ENCODE measurements at regions not wholly inside any gene's neighbourhood (a gene's known extent, or its start where the extent isn't known, plus 50 kb on each side); places are given as distances from the start of the nearest gene placed in this dataset.

DNA sequence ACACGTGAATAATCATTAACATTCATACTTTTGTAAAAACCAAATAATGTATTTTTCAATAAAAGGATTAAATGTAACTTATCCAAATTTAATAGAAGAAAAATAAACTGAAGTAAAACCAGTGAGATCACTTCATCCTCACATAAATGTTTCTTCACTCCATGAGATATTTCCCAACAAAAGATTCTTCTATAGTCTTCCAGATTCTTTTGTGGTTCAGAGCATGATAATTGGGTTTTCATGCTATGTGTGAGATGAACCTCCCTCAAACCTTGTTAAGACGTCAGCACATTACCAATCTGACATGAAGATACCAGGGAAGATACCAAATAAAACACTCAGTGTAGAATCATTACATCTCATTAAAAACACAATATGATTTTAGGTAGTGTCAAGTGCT, 62.9 kb upstream of the OXGR1 start:
- DNase-seq (ENCODE audit: low spot score) (no peak), FAIRE-seq (no peak)

DNA sequence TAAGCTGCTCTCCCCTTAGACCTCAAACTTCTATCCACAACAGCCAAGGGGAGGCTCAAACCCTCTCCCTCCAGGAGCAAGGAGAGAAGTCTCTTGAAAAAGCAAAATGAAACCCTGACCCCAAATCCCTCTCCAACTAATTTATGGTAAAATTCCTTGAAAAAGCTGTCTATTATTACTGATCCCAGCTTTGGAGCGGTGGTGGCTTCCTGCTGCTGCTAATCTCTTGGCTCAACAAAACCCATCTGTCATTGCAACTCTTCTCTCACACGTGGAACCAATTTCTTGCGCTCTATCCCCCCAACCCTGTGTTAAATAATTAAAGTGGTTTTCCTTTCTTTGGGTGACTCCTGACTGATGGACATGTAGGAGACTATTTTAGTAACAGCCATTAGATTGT, 64.1 kb upstream of the OXGR1 start:
- no peak for DNase-seq (ENCODE audit: low spot score)
- no peak for FAIRE-seq

DNA sequence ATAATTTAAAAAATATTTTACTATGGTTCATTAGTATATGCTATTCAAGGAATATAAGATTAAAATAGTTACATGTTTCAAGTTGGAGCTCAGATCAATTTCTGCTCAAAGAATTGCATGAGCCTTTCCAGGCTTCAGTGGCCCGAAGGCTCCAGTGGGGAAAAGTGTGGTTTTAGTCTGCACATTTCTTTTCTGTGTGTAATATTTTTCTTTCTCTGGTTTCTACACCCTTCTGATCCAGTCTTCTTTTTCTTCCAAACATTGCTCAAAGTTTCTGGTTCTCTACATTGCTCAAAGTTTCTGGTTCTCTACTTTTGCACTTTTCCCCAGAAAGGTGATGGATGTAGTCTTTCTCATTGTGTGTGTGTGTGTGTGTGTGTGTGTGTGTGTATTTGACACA, 64.7 kb upstream of the OXGR1 start:
- DNase-seq (ENCODE audit: low spot score), result no peak

DNA sequence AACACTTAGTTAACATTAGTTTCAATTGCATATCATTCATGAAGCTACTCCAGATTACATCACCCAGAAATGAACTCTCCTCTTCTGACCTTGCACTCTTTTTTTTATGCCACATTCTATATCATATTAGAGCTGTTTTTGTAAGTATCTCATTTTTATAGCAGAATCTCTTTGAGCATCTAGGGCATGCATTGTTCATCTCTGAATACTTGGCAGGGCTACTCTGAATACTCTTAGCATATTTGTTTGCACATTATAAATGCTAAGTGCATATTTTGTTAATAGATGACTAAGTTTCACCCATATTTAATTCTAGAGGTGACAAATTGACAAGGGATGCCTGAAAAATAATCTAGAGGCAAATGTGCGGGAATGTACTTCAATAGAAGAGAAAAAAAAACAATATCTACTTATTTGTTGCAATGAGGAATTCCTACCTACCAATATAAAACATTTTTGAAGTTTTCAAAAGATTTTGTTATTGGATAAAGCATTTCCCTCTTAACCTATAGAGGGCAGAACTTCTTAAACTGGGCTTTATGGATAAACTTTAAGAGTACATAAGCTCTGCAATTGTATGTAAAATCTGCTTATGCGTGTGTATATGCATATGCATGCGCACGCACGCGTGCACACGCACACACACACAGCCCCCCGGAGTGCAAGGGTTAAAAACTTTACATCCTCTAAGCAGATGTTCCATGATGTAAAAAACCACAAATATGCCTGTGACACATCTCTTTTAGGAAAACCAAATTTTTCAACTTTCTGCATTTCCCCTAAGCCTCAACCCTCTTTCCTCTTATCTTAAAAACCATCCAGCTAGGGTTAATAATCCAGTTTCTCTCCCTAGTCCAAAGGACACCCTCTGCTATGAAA, 73.0 kb upstream of the OXGR1 start:
- FAIRE-seq (no peak), DNase-seq (ENCODE audit: low spot score) (peak; percentile 7)

More for the DNA sequence above, 64.7 kb upstream of the OXGR1 start:
- FAIRE-seq, result no peak

DNA sequence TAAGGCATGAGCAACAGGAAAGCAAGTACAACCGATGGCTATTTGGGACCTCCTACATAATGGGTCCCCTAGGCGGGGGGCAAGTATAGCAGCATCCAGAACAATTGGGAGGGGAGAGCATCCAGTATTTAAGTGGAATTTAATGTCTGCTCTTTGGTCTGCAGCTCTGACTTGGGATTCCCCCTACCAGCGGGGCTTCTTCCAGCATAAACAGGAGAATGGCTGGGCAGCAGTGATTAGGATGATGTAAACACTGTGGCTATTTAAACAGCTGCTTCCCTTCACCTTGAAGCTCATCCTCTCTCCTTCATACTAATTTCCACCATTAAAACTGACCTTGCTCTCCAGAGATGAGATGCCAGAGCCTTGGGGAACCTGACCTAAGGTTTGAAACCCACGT, 73.9 kb upstream of the OXGR1 start:
- FAIRE-seq (no peak), DNase-seq (ENCODE audit: low spot score) (no peak)

DNA sequence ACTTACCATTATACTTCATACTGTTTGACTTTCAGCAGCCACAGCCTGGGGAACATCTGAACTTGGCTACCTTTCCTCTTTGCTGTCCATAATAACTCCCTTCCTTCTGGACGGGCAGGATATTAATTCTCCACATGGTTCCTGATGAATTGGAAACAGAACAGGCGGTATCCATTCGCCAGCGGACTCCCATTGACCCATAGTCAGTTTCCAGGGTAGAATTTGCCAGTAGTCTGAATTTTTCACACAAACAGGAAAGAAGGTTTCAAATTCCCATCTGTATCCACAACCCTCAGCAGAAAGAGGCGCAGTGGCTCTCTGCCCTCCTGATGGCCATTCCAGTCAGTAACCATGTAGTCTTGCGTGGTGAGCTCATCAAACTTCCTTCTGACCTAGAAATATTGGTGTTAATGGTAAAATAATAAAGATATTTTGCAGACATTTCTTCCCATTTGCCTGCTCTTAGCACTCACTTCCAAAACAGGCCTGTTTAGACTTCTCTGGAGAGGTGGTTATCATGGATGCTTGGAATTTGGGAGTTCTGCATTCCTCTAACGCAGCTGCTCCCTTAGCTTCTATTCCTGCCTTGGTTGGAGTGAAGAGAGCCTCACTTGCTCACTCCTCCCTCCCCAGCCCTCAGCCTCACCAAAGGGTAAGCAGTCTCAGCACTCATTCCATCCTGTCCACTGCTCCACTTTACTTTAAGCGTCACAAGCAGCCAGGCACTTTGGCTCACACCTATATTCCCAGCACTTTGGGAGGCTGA, 75.0 kb upstream of the OXGR1 start:
- FAIRE-seq (no peak), DNase-seq (ENCODE audit: low spot score) (no peak)

DNA sequence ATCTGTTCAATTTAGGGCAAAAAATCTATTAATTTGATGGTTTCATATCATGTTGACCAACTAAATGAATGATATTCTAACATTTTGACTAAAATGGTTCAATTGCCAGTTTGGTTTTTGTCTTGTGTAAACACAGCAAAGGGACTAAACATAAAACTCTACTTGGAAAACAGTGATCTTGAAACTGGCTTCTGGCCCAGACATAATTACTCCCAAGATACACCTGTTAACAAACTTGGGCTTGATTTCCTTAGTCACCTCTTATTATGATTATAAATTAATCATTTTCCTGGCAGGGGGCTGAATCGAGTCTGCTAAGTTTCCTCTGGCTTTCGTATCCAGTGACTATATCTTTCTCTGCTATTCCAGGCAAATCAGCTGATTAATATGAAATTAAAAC, 78.0 kb upstream of the OXGR1 start:
- DNase-seq (ENCODE audit: low spot score) (no peak), FAIRE-seq (no peak)

DNA sequence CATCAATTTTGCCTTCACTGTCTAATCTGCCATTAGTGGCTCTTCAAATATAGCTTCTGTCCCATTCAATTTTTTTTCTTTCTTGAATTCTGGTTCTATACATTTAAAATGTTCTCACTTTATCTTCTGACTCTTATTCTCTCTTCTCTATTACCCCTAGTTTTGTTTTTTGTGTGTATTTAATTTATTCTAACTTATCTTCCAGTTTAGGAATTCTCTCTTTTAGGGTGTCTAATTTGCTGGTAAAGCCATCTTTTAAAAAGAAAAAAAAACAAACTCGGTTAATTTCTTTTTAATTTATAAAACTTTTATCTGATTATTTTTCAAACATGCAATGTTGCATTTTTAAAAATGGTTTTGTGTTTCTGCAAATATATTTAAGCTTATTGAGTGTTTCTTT, 80.3 kb upstream of the OXGR1 start:
- no peak for FAIRE-seq
- no peak for DNase-seq (ENCODE audit: low spot score)

DNA sequence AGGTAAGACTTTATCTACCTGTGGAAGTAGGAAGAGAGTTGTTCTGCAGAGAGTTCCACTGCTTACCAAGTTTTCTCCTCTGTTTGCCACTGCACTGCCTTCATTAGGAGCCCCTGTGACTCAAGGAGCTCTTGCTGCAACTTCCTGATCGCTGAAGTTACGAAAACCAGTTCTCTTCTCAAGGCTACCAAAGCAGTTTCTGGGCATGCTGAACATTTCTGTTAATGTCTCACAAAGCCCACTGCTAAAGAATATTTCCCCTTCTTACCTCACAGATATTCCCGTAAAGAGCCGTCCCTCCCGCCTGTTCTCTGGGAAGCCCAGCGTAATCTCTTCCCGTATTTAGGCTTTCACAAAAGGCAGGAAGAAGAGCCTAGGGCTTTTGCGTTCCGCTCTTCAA, 82.6 kb upstream of the OXGR1 start:
- DNase-seq (ENCODE audit: low spot score), result no peak
- FAIRE-seq, result no peak

DNA sequence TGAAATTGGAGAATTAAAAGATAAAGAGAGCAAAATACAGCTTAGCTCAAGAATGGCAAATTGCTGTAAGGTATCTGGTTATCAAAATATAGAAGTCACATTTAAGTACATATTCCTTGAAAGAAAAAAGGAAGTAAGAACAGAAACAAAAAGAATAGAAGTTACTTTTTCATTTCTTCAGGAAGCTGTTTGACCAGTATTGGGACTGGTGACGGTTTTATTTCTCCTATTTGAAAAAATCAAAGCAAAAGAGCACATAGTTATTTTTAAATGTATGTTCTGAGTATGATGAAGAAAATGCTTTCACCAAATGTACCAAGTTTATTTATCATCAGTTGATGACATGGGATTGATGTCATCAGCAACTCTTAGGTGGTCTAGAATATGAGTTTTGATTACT, 83.1 kb upstream of the OXGR1 start:
- no peak for DNase-seq (ENCODE audit: low spot score)
- no peak for FAIRE-seq

DNA sequence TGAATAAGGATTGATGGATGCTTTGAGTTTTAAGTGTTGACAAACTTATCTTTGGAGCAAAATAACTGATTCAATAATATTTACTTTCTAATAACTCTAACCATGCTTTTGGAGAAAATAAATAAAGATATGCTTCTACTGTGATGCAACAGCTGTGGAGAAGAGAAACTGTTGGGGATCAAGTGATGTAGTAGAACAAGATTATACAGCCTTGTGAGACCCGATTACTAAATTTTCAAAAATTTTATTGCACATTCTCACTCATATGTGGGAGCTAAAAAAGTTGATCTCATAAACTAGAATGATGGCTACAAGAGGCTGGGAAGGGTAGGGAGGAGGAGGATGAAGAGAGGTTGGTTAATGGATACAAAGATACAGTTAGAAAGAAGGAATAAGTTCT, 85.5 kb upstream of the OXGR1 start:
- no peak for DNase-seq (ENCODE audit: low spot score)
- no peak for FAIRE-seq

DNA sequence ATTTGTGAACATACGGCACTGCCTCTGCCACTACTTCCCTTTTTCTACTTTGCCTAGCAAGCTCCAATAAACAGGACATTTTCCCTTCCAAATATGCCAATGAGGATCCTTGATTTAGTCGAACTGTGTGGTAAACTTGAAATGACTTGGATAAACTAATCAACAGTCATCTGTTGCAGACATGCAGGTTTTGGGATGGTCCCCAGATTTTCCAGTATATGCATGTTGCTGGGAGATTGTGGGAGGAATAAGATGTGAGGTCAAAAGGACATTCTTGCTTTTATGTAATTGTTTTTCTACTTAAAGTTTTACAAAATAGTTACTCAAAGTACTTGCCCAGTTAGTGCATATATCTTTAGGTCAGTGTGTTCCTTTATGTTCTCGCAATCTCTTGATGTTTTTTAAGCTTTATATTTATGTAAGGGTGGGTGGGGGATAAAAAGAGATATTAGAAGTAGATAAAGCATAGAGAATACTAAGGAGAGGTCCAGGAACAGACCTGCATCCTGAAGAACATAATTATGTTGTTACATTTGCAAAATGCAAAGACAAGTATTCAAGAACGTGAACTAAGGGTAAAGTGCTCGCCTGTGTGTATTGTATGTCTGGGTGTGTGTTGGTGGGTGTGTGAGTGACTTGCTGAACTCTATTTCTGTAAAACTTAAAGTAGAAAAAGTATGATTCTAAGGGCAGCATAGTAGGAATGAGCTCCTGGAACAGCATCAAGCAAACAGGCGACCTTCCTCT, 88.4 kb upstream of the OXGR1 start:
- FAIRE-seq (no peak), DNase-seq (ENCODE audit: low spot score) (no peak)

DNA sequence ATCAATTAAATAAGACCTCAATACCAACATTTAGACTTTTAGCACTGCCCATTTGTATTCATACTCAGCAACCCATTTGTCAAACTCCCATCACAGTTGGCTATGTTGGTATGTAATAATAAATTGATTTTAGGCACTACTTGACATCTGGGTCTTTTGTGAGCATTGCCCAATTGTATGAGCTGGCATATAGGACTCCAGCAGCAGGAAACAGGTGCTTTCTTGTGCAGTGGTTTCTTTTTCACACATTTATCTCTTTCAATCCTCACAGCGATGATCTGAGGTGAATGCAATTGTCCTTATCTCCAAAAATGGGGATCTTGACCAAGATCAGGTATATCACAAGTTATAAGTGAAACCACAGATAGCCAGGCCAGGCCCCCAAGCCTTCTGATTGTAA, 96.9 kb upstream of the OXGR1 start:
- no peak for DNase-seq (ENCODE audit: low spot score)
- no peak for FAIRE-seq

DNA sequence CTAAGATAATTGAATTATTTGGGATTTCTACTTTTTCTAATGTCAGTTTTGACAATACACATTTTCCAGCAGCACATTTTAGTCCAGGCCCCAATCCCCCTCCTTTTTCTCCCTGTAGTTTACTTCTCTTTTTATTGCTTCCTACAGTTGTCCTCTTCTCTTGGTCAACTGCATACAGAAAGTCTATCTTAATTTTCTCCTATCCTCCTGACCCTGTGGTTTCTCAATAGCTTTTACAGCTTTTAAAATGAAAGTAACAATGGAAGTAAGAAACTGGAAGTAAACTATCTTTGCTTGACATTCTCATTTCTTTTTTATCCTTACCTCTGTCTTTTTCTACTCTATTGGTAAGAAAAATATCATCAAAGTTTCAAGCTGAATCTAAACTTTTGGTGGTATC, 106.5 kb upstream of the OXGR1 start:
- DNase-seq (ENCODE audit: low spot score), result no peak

DNA sequence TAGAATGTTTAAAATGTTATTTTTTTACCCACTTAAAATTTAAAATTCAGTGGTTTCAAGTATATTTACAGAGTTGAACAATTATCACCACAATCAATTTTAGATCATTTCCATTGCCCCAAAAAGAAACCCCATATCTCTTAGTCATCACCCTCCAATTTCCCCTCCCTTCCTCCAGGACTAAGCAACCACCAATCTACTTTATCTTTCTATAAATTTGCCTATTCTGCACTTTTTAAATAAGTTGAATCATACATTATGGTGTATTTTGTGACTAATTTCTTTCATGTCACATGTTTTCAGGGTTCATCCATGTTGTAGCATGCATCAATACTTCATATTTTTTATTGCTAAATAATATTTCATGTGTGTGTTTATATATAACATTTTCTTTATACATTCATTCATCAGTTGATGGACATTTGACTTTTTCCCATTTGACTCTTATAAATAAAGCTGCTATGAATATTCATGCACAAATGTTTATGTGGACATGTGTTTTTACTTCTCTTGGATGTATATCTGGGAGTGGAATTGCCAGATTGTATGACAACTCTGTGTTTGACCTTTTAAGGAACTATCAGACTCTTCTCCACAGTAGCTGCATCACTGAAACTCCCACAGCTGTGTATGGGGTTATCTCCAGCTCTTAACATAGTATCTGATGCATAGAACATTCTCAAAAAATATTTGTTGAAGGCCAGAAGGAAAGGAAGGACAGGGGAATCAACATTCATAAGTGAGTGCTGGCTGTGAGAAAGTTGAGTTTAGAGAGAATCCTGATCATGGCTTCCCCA, 107.8 kb upstream of the OXGR1 start:
- DNase-seq (ENCODE audit: low spot score) (no peak), FAIRE-seq (no peak)

More for the DNA sequence above, 106.5 kb upstream of the OXGR1 start:
- FAIRE-seq, result no peak

DNA sequence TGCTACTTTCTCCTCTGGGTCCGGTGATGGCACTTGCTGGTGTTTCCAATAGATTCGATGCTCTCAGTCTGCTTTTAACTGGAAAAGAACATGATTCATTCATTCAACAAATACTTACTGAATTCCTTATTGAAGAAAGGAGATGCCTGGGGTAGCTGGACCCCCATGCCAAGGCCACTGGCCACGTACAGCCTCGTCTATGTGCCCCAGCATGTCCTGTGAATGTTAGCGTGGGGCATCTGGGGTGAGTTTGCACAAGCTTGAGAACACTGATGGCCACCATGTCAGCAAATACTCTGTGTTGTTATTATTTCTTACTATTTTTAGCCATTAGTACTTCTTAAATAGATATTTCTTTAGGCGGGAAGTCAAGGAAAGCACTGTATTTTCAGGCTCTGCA, 112.0 kb upstream of the OXGR1 start:
- no peak for FAIRE-seq

DNA sequence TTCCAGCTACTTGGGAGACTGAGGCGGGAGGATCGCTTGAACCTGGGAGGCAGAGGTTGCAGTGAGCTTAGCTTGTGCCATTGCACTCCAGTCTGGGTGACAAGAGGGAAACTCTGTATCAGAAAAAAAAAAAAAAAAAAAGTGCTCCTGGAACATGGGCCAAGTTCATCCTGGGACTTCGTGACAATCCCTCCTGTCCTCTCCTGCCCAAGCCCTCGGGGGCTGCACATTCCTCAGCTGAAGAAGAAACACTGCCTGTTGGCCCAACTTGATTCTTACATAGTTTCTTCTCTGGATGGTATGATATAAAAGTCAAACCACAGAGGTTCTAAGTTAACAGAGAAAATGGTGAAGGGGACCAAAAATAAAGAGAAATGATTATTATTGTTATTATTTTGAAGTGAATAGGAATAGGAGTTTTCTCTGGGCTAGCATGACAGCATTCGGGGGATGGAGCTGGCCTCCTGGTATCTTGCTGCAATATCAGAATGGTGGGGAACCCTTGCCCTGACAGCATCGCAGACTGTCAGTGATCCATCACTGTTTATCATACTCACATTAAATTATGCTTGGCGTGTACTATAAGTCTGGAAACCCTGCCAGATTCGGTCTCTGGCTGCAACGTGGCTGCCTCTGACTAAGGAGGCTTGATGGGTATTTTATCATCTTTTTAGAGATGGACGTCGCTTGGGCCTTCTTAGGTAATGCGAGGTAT, 113.7 kb upstream of the OXGR1 start:
- FAIRE-seq (no peak), DNase-seq (ENCODE audit: low spot score) (no peak)

More for the DNA sequence above, 112.0 kb upstream of the OXGR1 start:
- DNase-seq (ENCODE audit: low spot score), result no peak

DNA sequence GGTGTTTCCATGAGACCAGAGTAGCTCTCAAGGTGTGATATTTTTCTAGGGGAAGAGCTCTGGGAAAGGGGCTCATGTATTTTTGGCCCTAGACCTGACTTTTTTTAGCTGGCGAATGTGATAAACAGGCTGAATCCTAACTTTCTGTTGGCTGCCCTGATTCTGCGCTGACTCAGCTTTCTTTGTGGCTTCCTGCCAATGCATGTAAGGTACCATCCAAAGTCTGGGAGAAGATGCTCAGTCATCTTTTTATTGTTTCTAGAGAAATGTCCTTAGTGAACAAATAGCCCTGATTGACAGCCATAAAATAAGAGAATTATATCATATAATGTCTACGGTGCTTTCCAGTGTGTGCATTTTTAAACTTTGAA, 113.6 kb upstream of the MBNL2 start:
- DNase-seq (ENCODE audit: low spot score), result no peak
- no peak for FAIRE-seq

DNA sequence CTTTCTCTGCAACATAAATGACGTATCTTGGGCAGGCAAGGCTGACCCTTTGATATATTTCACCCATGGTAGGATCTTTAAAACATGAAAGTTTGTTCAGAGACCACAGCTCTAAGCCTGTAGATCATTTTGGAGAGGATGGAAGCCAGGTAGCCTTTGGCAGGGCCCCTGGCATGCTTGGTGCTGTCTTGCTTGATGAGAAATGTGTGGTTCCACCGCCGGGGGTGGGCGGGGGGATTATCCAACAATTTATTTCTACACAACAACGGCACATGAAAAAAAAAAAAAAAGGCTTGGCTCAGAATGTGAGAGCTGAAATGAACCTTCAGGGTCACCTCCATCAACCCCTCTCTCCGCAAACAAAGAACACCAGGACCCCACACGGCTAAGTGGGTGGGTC, 112.9 kb upstream of the MBNL2 start:
- DNase-seq (ENCODE audit: low spot score) (no peak), FAIRE-seq (no peak)

DNA sequence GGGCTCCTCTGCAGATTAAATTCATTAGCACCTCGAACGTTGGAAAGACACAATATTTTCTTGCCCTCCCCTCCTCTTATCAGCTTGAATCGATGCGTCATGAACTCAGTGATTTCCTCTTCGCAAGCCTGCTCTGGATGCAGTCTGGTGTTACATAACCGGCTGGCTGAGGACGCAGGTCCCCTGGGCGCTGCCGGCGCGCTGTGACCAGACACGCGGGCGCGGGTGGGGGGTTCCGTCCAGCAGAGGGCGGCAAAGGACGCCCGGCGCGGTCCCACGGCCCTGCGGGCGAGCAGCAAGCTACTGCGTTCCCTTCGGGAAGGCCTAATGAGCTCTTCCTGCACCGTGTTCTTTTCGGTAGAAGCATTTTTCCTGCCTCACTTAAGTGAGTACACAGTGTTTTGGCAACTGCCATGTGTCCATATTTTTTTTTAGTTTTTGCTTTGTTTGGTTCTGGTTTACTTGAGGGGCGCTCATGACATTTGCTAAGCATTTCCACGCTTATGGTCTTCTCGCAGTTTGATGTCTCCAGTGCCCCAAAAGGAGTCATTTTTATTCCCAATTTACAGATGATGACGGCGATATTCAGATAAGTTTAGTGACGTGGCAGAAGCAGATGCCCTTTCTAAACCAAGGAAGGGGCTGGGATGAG, 112.2 kb upstream of the MBNL2 start:
- DNase-seq (ENCODE audit: low spot score) (peak; percentile 82), FAIRE-seq (no peak)
